HEK293 (cell line): ENCODE measurements at regions not wholly inside any gene's neighbourhood (a gene's known extent, or its start where the extent isn't known, plus 50 kb on each side); places are given as distances from the start of the nearest gene placed in this dataset.

Experiments used
- GFI1B ChIP-seq: fragments of 450-650 bp; formaldehyde crosslinking; IDR thresholded peaks from 2 replicates; pipeline ENCODE4 v1.5.1; 2016; ENCODE audit warnings: missing biosample characterization, missing genetic modification characterization
- ZNF777 ChIP-seq: fragments of 450-650 bp; formaldehyde crosslinking; IDR thresholded peaks from 2 replicates; pipeline ENCODE4 v1.5.1; 2017; ENCODE audit warnings: missing biosample characterization, missing genetic modification characterization, borderline replicate concordance
- TF ChIP-seq, protein P1 (sequence below): fragments of 450-650 bp; formaldehyde crosslinking; IDR thresholded peaks from 2 replicates; pipeline ENCODE4 v1.5.1; 2016; ENCODE audit warnings: missing biosample characterization, missing genetic modification characterization
- TF ChIP-seq, protein P2 (sequence below): IDR thresholded peaks from 2 replicates; pipeline ENCODE4 v1.6.1; 2011; ENCODE audit warnings: mild to moderate bottlenecking, low read depth, low read length, borderline replicate concordance

GRCh38 chr11:56911312-56911711 is 77.4 kb upstream of the OR5AK2 start:
- TF ChIP-seq ZNF777 (tag by site-specific recombination) (no peak), GFI1B (tag by site-specific recombination) (no peak)
- TF ChIP-seq, protein P1, sequence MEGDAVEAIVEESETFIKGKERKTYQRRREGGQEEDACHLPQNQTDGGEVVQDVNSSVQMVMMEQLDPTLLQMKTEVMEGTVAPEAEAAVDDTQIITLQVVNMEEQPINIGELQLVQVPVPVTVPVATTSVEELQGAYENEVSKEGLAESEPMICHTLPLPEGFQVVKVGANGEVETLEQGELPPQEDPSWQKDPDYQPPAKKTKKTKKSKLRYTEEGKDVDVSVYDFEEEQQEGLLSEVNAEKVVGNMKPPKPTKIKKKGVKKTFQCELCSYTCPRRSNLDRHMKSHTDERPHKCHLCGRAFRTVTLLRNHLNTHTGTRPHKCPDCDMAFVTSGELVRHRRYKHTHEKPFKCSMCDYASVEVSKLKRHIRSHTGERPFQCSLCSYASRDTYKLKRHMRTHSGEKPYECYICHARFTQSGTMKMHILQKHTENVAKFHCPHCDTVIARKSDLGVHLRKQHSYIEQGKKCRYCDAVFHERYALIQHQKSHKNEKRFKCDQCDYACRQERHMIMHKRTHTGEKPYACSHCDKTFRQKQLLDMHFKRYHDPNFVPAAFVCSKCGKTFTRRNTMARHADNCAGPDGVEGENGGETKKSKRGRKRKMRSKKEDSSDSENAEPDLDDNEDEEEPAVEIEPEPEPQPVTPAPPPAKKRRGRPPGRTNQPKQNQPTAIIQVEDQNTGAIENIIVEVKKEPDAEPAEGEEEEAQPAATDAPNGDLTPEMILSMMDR (tag by site-specific recombination): no peak
- TF ChIP-seq, protein P2, sequence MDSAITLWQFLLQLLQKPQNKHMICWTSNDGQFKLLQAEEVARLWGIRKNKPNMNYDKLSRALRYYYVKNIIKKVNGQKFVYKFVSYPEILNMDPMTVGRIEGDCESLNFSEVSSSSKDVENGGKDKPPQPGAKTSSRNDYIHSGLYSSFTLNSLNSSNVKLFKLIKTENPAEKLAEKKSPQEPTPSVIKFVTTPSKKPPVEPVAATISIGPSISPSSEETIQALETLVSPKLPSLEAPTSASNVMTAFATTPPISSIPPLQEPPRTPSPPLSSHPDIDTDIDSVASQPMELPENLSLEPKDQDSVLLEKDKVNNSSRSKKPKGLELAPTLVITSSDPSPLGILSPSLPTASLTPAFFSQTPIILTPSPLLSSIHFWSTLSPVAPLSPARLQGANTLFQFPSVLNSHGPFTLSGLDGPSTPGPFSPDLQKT: no peak
